HL-60 (cell line): ENCODE measurements at regions not wholly inside any gene's neighbourhood (a gene's known extent, or its start where the extent isn't known, plus 50 kb on each side); places are given as distances from the start of the nearest gene placed in this dataset.
"Not testable (repeated sequence)": the region's sequence is repeated elsewhere in the genome, so short reads cannot be mapped to it uniquely, and the experiment has no call there.

Source experiments
- CTCF ChIP-seq: IDR thresholded peaks from one replicate; pipeline ENCODE4 v1.5.1; 2011; ENCODE audit warnings: low read length, control low read depth, inconsistent platforms; ENCODE audit not compliant: insufficient read depth
- SPI1 ChIP-seq: IDR thresholded peaks from 2 replicates; pipeline ENCODE4 v1.6.1; 2012; ENCODE audit warnings: low read depth, mild to moderate bottlenecking, borderline replicate concordance

- not testable (repeated sequence) for TF ChIP-seq SPI1, CTCF
Observed at GRCh38 chr16:55075208-55075607, 144.5 kb downstream of the IRX5 start.
